Neural progenitor cell (in vitro differentiated cells): ENCODE measurements at regions not wholly inside any gene's neighbourhood (a gene's known extent, or its start where the extent isn't known, plus 50 kb on each side); places are given as distances from the start of the nearest gene placed in this dataset.

Experiments
- DNase-seq: peaks from one replicate; pipeline ENCODE4 v3.0.0-alpha.2; 2016; ENCODE audit warnings: low spot score
- H2AFZ ChIP-seq: fragments of 200-600 bp; sonication (generic); replicated peaks from 2 replicates; pipeline ENCODE4 v1.6.1; 2016; ENCODE audit warnings: antibody characterized with exemption
- H3F3A ChIP-seq: fragments of 200-600 bp; sonication (generic); 2 replicates; pipeline ENCODE4 v1.6.1; 2016; ENCODE audit warnings: antibody characterized with exemption, low read depth
- H3K27ac ChIP-seq: fragments of 200-600 bp; sonication (generic); 2 replicates; pipeline ENCODE4 v1.5.1; 2016; ENCODE audit warnings: mild to moderate bottlenecking
- H3K27me3 ChIP-seq: fragments of 200-600 bp; sonication (generic); 2 replicates; pipeline ENCODE4 v1.6.1; 2016; ENCODE audit warnings: mild to moderate bottlenecking, moderate library complexity
- H3K36me3 ChIP-seq: fragments of 200-600 bp; sonication (generic); 2 replicates; pipeline ENCODE4 v1.5.1; 2016
- H3K4me1 ChIP-seq: fragments of 200-600 bp; sonication (generic); 2 replicates; pipeline ENCODE4 v1.6.1; 2016; ENCODE audit warnings: mixed run types
- H3K4me2 ChIP-seq: fragments of 200-600 bp; sonication (generic); 2 replicates; pipeline ENCODE4 v1.6.1; 2016
- H3K4me3 ChIP-seq: fragments of 200-600 bp; sonication (generic); 2 replicates; pipeline ENCODE4 v1.5.1; 2016
- H3K79me2 ChIP-seq: fragments of 200-600 bp; sonication (generic); 2 replicates; pipeline ENCODE4 v1.6.1; 2016; ENCODE audit warnings: low read depth
- H3K9ac ChIP-seq: fragments of 200-600 bp; sonication (generic); 2 replicates; pipeline ENCODE4 v1.6.1; 2016
- H3K9me3 ChIP-seq: fragments of 200-600 bp; sonication (generic); 2 replicates; pipeline ENCODE4 v1.5.1; 2016; ENCODE audit warnings: low read depth
- H4K20me1 ChIP-seq: fragments of 200-600 bp; sonication (generic); 2 replicates; pipeline ENCODE4 v1.6.1; 2016; ENCODE audit warnings: low read depth
- H3K27ac Mint-ChIP-seq: 3 replicates; pipeline ENCODE4 v1.8.0; 2021; ENCODE audit warnings: mixed read lengths
- H3K27me3 Mint-ChIP-seq: 2 replicates; pipeline ENCODE4 v1.8.0; 2022; ENCODE audit warnings: low read depth, mild to moderate bottlenecking, inconsistent platforms, moderate library complexity, mixed read lengths; ENCODE audit not compliant: insufficient read depth
- H3K36me3 Mint-ChIP-seq: 3 replicates; pipeline ENCODE4 v1.8.0; 2021; ENCODE audit warnings: mixed read lengths
- H3K4me1 Mint-ChIP-seq: 3 replicates; pipeline ENCODE4 v1.8.0; 2021; ENCODE audit warnings: mixed read lengths
- H3K4me3 Mint-ChIP-seq: 3 replicates; pipeline ENCODE4 v1.8.0; 2021; ENCODE audit warnings: mild to moderate bottlenecking, moderate library complexity, mixed read lengths
- H3K9me3 Mint-ChIP-seq: 3 replicates; pipeline ENCODE4 v1.8.0; 2020; ENCODE audit warnings: mixed read lengths
- CTCF ChIP-seq: fragments of 200-600 bp; sonication (generic); IDR thresholded peaks from 2 replicates; pipeline ENCODE4 v1.5.1; 2017; ENCODE audit warnings: antibody characterized with exemption, mild to moderate bottlenecking
- EZH2 ChIP-seq: fragments of 200-600 bp; sonication (generic); IDR thresholded peaks from 2 replicates; pipeline ENCODE4 v1.6.1; 2017; ENCODE audit warnings: antibody characterized with exemption, mild to moderate bottlenecking, moderate library complexity
- EZH2phosphoT487 ChIP-seq: fragments of 200-600 bp; sonication (generic); IDR thresholded peaks from 2 replicates; pipeline ENCODE4 v1.6.1; 2017; ENCODE audit warnings: antibody characterized with exemption

GRCh38 chr1:100629391-100629790 lies 90.2 kb upstream of the VCAM1 start:
- Histone ChIP-seq H3K27me3 (no peaks in the 10 kb centered on the region), H3K36me3 (no peaks in the 10 kb centered on the region), H3K4me3 (no peak overlapping the region), H3K4me1 (no peaks in the 10 kb centered on the region), H3K4me2 (no peak overlapping the region), H3F3A (no peaks in the 10 kb centered on the region), H4K20me1 (no peaks in the 10 kb centered on the region), H3K27ac (no peak overlapping the region), H3K9me3 (no peaks in the 10 kb centered on the region), H3K9ac (no peak overlapping the region), H3K79me2 (no peaks in the 10 kb centered on the region), H2AFZ (no peak overlapping the region)
- Mint-ChIP-seq H3K27me3 (no peaks in the 10 kb centered on the region), H3K27ac (no peak overlapping the region), H3K4me1 (no peaks in the 10 kb centered on the region), H3K9me3 (no peaks in the 10 kb centered on the region), H3K4me3 (no peak overlapping the region), H3K36me3 (no peaks in the 10 kb centered on the region)
- TF ChIP-seq EZH2phosphoT487 (no peak), CTCF (no peak), EZH2 (no peak)
- no peak for DNase-seq

GRCh38 chr1:100631015-100631551 lies 88.5 kb upstream of the VCAM1 start:
- H3K79me2 ChIP-seq: no peaks in the 10 kb centered on the region
- H3K27ac Mint-ChIP-seq: no peak overlapping the region
- peaks cover 4% of the 10 kb centered on the region for H3K9me3 Mint-ChIP-seq
- H3K36me3 Mint-ChIP-seq: no peaks in the 10 kb centered on the region
- H3K4me3 Mint-ChIP-seq: no peak overlapping the region
- no peaks in the 10 kb centered on the region for H3K9me3 ChIP-seq
- no peak overlapping the region for H3K27ac ChIP-seq
- H3K9ac ChIP-seq: no peak overlapping the region
- H3K4me3 ChIP-seq: no peak overlapping the region
- H2AFZ ChIP-seq: no peak overlapping the region
- TF ChIP-seq EZH2phosphoT487 (no peak), CTCF (no peak), EZH2 (no peak)
- H3K36me3 ChIP-seq: no peaks in the 10 kb centered on the region
- H3K4me2 ChIP-seq: no peak overlapping the region
- H3K4me1 ChIP-seq: no peaks in the 10 kb centered on the region
- no peaks in the 10 kb centered on the region for H3K27me3 ChIP-seq
- H3K27me3 Mint-ChIP-seq: peaks cover 2% of the 10 kb centered on the region
- no peak for DNase-seq
- no peaks in the 10 kb centered on the region for H4K20me1 ChIP-seq
- H3K4me1 Mint-ChIP-seq: no peaks in the 10 kb centered on the region
- no peaks in the 10 kb centered on the region for H3F3A ChIP-seq

GRCh38 chr1:100642826-100643225 lies 76.7 kb upstream of the VCAM1 start:
- H3K9me3 Mint-ChIP-seq: peaks cover 12% of the 10 kb centered on the region
- no peaks in the 10 kb centered on the region for H3F3A ChIP-seq
- no peak overlapping the region for H3K4me3 Mint-ChIP-seq
- no peaks in the 10 kb centered on the region for H3K9me3 ChIP-seq
- TF ChIP-seq EZH2 (no peak), CTCF (no peak), EZH2phosphoT487 (no peak)
- no peaks in the 10 kb centered on the region for H3K27me3 ChIP-seq
- no peaks in the 10 kb centered on the region for H3K36me3 ChIP-seq
- H3K9ac ChIP-seq: no peak overlapping the region
- no peak for DNase-seq
- no peak overlapping the region for H3K27ac Mint-ChIP-seq
- H3K36me3 Mint-ChIP-seq: no peaks in the 10 kb centered on the region
- H3K4me1 Mint-ChIP-seq: no peaks in the 10 kb centered on the region
- no peaks in the 10 kb centered on the region for H4K20me1 ChIP-seq
- no peaks in the 10 kb centered on the region for H3K27me3 Mint-ChIP-seq
- no peaks in the 10 kb centered on the region for H3K4me1 ChIP-seq
- no peak overlapping the region for H3K4me3 ChIP-seq
- H3K4me2 ChIP-seq: no peak overlapping the region
- no peaks in the 10 kb centered on the region for H3K79me2 ChIP-seq
- no peak overlapping the region for H3K27ac ChIP-seq
- H2AFZ ChIP-seq: no peak overlapping the region
